HepG2 (cell line): ENCODE measurements at regions not wholly inside any gene's neighbourhood (a gene's known extent, or its start where the extent isn't known, plus 50 kb on each side); places are given as distances from the start of the nearest gene placed in this dataset.

Experiments
- GATAD2A ChIP-seq: IDR thresholded peaks from 2 replicates; pipeline ENCODE4 v1.6.1; 2016
- GTF2F1 ChIP-seq: fragments of 150-350 bp; IDR thresholded peaks from 2 replicates; pipeline ENCODE4 v1.6.1; 2014; ENCODE audit warnings: low read length
- HNF1B ChIP-seq: sonication (generic); formaldehyde crosslinking; IDR thresholded peaks from 2 replicates; pipeline ENCODE4 v1.5.1; 2020; ENCODE audit warnings: mild to moderate bottlenecking, moderate library complexity, missing genetic modification reagents
- KDM5A ChIP-seq: fragments of 200-600 bp; sonication (generic); IDR thresholded peaks from 2 replicates; pipeline ENCODE4 v1.7.0; 2018; ENCODE audit warnings: antibody characterized with exemption, mild to moderate bottlenecking, low read length, borderline replicate concordance
- NFIC ChIP-seq: IDR thresholded peaks from 2 replicates; pipeline ENCODE4 v1.6.1; 2012; ENCODE audit warnings: mild to moderate bottlenecking, low read length, inconsistent platforms
- RBM39 ChIP-seq: fragments of 200-400 bp; formaldehyde crosslinking; IDR thresholded peaks from one replicate; pipeline ENCODE4 v1.6.1; 2018; ENCODE audit warnings: antibody characterized with exemption, mild to moderate bottlenecking, low read depth, low read length; ENCODE audit not compliant: poor library complexity, severe bottlenecking
- REL ChIP-seq: sonication (generic); formaldehyde crosslinking; conservative IDR thresholded peaks from 2 replicates; pipeline ENCODE4 v1.8.0; 2022; ENCODE audit warnings: mild to moderate bottlenecking, missing genetic modification reagents, moderate library complexity
- SKI ChIP-seq: fragments of 450-650 bp; IDR thresholded peaks from one replicate; pipeline ENCODE4 v1.6.1; 2018; ENCODE audit warnings: mild to moderate bottlenecking; ENCODE audit not compliant: partially characterized antibody
- SMAD1 ChIP-seq: sonication (generic); formaldehyde crosslinking; IDR thresholded peaks from 2 replicates; pipeline ENCODE4 v1.4.0; 2020; ENCODE audit warnings: missing genetic modification reagents, low read depth, mild to moderate bottlenecking, borderline replicate concordance
- SMAD3 ChIP-seq: sonication (generic); formaldehyde crosslinking; IDR thresholded peaks from 2 replicates; pipeline ENCODE4 v1.4.0; 2020; ENCODE audit warnings: missing genetic modification reagents
- TOPORS ChIP-seq: sonication (generic); formaldehyde crosslinking; IDR thresholded peaks from 2 replicates; pipeline ENCODE4 v1.8.0; 2023; ENCODE audit warnings: mild to moderate bottlenecking, missing genetic modification reagents
- ZBTB20 ChIP-seq: sonication (generic); formaldehyde crosslinking; IDR thresholded peaks from 2 replicates; pipeline ENCODE4 v1.8.1; 2023; ENCODE audit warnings: missing genetic modification reagents, low read depth, mild to moderate bottlenecking, borderline replicate concordance
- ZFX ChIP-seq: sonication (generic); formaldehyde crosslinking; IDR thresholded peaks from 2 replicates; pipeline ENCODE4 v1.4.0; 2020; ENCODE audit warnings: mild to moderate bottlenecking, low read depth, missing genetic modification reagents, moderate library complexity
- ZNF232 ChIP-seq: sonication (generic); formaldehyde crosslinking; IDR thresholded peaks from 2 replicates; pipeline ENCODE4 v1.4.0; 2020; ENCODE audit warnings: missing genetic modification reagents, borderline replicate concordance
- ZNF264 ChIP-seq: sonication (generic); formaldehyde crosslinking; IDR thresholded peaks from 2 replicates; pipeline ENCODE4 v1.4.0; 2020; ENCODE audit warnings: missing genetic modification reagents
- ZNF530 ChIP-seq: sonication (generic); formaldehyde crosslinking; IDR thresholded peaks from 2 replicates; pipeline ENCODE4 v1.5.0; 2020; ENCODE audit warnings: low read depth, mild to moderate bottlenecking, missing genetic modification reagents
- ZSCAN20 ChIP-seq: sonication (generic); formaldehyde crosslinking; IDR thresholded peaks from 2 replicates; pipeline ENCODE4 v1.4.0; 2020; ENCODE audit warnings: missing genetic modification reagents, mild to moderate bottlenecking, borderline replicate concordance
- TF ChIP-seq, protein P1 (sequence below): sonication (generic); formaldehyde crosslinking; IDR thresholded peaks from 2 replicates; pipeline ENCODE4 v1.5.0; 2020; ENCODE audit warnings: missing genetic modification reagents
- TF ChIP-seq, protein P2 (sequence below): sonication (generic); formaldehyde crosslinking; IDR thresholded peaks from 2 replicates; pipeline ENCODE4 v1.4.0; 2020; ENCODE audit warnings: missing genetic modification reagents, borderline replicate concordance

- no peak for TF ChIP-seq ZSCAN20 (CRISPR knock-in tag)
- TF ChIP-seq REL (CRISPR knock-in tag), result peak; percentile 96
- TF ChIP-seq ZNF264, result 0 out of 2 replicates have a peak, but pooled peaks have one; percentile 58
- TF ChIP-seq SKI, result peak; percentile 17
- TF ChIP-seq KDM5A, result peak; percentile 53
- TF ChIP-seq, protein P1, sequence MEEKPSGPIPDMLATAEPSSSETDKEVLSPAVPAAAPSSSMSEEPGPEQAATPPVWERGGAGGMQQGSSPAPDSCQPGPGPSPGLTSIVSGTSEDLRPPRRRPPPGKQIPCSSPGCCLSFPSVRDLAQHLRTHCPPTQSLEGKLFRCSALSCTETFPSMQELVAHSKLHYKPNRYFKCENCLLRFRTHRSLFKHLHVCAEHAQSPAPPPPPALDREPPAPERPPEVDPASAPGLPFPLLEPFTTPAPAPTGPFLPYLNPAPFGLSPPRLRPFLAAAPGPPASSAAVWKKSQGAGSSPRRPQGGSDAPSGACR (CRISPR knock-in tag), result peak; percentile 87
- TF ChIP-seq TOPORS, result peak; percentile 85; the same call in 1 of the 2 replicates
- TF ChIP-seq GATAD2A, result peak; percentile 80
- TF ChIP-seq, protein P2, sequence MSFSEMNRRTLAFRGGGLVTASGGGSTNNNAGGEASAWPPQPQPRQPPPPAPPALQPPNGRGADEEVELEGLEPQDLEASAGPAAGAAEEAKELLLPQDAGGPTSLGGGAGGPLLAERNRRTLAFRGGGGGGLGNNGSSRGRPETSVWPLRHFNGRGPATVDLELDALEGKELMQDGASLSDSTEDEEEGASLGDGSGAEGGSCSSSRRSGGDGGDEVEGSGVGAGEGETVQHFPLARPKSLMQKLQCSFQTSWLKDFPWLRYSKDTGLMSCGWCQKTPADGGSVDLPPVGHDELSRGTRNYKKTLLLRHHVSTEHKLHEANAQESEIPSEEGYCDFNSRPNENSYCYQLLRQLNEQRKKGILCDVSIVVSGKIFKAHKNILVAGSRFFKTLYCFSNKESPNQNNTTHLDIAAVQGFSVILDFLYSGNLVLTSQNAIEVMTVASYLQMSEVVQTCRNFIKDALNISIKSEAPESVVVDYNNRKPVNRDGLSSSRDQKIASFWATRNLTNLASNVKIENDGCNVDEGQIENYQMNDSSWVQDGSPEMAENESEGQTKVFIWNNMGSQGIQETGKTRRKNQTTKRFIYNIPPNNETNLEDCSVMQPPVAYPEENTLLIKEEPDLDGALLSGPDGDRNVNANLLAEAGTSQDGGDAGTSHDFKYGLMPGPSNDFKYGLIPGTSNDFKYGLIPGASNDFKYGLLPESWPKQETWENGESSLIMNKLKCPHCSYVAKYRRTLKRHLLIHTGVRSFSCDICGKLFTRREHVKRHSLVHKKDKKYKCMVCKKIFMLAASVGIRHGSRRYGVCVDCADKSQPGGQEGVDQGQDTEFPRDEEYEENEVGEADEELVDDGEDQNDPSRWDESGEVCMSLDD, result no peak; the same call in 1 of the 2 replicates
- peak; percentile 45; the same call in 1 of the 2 replicates for TF ChIP-seq HNF1B (CRISPR knock-in tag)
- TF ChIP-seq ZNF232 (CRISPR knock-in tag), result peak; percentile 77
- peak; percentile 86 for TF ChIP-seq ZBTB20 (CRISPR knock-in tag)
- peak; percentile 81 for TF ChIP-seq SMAD3 (CRISPR knock-in tag)
- peak; percentile 93 for TF ChIP-seq ZFX
- no peak for TF ChIP-seq ZNF530 (CRISPR knock-in tag)
- peak; percentile 77; the same call in 1 of the 2 replicates for TF ChIP-seq SMAD1 (CRISPR knock-in tag)
- TF ChIP-seq RBM39, result peak; percentile 55
- TF ChIP-seq NFIC, result peak; percentile 38; the same call in 1 of the 2 replicates
- no peak for TF ChIP-seq GTF2F1
Measured at GRCh38 chr6:28586962-28587745, 61.5 kb downstream of the GPX5 start (continued).
